C4-2B (cell line): ENCODE measurements at regions not wholly inside any gene's neighbourhood (a gene's known extent, or its start where the extent isn't known, plus 50 kb on each side); places are given as distances from the start of the nearest gene placed in this dataset.

Experiments used
- CTCF ChIP-seq: fragments of 450-650 bp; conservative IDR thresholded peaks from 2 replicates; pipeline ENCODE4 v1.5.1; 2017; ENCODE audit warnings: mild to moderate bottlenecking
- ZFX ChIP-seq: fragments of 450-650 bp; IDR thresholded peaks from 2 replicates; pipeline ENCODE4 v1.6.1; 2017

- no peak for TF ChIP-seq CTCF
- TF ChIP-seq ZFX = no peak
Observed at GRCh38 chr6:76381612-76382011, 309.1 kb upstream of the IMPG1 start.
